Stimulated activated naive B cell treated with anti-CD40 and anti-IgM and Interleukin-4, amounts not matched to agents 10 μg/mL and 1 μg/mL and 100 μg/mL, for 72 hours (primary cell): ENCODE measurements at regions not wholly inside any gene's neighbourhood (a gene's known extent, or its start where the extent isn't known, plus 50 kb on each side); places are given as distances from the start of the nearest gene placed in this dataset.
A peak's percentile ranks its signal among the peaks of the same experiment; 100 is the strongest.

Source experiments
- ATAC-seq, 2 donors: fragments of 150-1000 bp; cut with Tn5 transposase; replicated peaks; 2 replicates each; pipeline ENCODE4 v1.10.0; 2021; ENCODE audit warnings: moderate library complexity in 1 of 2
- DNase-seq: peaks from one replicate; pipeline ENCODE4 v3.0.0; 2021
- H3K27ac Mint-ChIP-seq: one replicate; pipeline ENCODE4 v1.8.0; 2022; ENCODE audit warnings: mild to moderate bottlenecking, mixed read lengths
- H3K27me3 Mint-ChIP-seq, 2 donors: one replicate each; pipeline ENCODE4 v1.8.0; 2022; ENCODE audit warnings: mixed read lengths in 2 of 2
- H3K36me3 Mint-ChIP-seq, 2 donors: one replicate each; pipeline ENCODE4 v1.8.0; 2022; ENCODE audit warnings: mixed read lengths in 2 of 2, mild to moderate bottlenecking in 1 of 2
- H3K4me1 Mint-ChIP-seq, 2 donors: one replicate each; pipeline ENCODE4 v1.8.0; 2022; ENCODE audit warnings: mixed read lengths in 2 of 2, mild to moderate bottlenecking in 1 of 2
- H3K4me3 Mint-ChIP-seq, 2 donors: one replicate each; pipeline ENCODE4 v1.8.0; 2022; ENCODE audit warnings: mild to moderate bottlenecking in 2 of 2, mixed read lengths in 2 of 2, moderate library complexity in 1 of 2
- H3K9me3 Mint-ChIP-seq, 2 donors: one replicate each; pipeline ENCODE4 v1.8.0; 2022; ENCODE audit warnings: mixed read lengths in 2 of 2, mild to moderate bottlenecking in 1 of 2

DNA sequence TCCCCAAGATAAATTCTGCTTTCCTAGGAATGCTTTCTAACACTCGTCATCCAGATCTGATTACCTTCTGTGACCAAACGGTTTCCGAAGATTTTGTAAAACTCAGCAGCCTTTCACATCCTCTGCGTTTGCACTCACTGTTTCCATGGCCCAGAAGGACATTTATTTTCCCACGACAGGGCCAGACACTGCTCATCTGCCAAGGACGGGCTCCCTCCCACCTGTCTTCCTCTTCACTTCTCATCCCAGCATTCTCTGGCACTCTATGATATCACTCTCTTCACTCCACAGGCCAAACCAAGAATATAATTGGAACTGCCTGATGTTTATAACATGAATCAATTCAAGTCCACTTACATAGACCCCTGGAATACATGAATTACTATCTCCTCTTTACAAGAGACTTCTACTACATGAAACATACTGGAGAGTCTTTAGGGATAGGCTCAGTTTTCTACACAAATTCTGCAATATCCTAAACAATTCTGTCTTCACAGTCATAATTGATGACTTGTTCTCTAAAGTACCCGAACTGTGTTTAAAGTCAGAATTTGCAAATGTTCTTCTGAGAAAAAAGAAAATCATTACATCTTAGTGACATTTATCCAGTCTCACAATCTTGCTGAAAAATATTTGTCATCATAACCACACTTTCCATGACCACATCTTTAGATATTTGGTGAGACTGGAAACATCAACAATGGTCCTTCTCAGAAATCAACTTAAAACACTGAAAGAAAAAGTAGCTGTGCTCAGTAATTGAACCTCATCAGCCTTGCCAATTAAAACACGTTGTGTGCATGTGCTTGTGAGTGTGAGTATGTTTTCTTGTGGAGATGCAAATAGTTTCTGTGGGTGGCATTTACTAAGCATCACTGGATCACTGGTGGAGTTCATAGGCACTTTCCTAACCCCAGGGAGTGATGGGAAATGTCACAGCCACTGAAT lies 79.5 kb upstream of the PRSS58 start:
- DNase-seq (no peak), ATAC-seq (no peak)
- Mint-ChIP-seq H3K36me3 (no peaks in the 10 kb centered on the region), H3K9me3 (no peaks in the 10 kb centered on the region), H3K4me3 (no peak overlapping the region), H3K27me3 (peaks cover 0 to 4% of the 10 kb centered on the region in 2 donors), H3K4me1 (no peaks in the 10 kb centered on the region), H3K27ac (no peak overlapping the region)

DNA sequence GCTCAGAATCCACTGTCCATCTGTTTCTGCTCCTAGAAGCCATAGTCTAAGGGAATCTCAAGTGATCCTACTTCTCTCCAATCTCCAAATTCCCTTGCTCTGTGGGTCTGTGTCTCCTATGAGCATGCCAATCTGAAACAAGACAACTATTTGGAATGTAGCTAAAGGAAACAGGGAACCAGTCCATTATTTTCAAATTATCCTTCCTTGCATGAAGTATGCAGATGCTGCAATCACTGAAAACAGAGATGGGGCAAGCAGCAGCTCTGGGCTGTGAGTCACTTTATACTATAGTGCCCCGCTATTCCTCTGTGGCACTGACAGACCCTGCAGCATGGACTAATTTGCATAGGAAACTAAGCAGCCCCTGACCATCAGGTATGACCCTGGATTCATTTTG lies 76.9 kb upstream of the PRSS58 start:
- no peak overlapping the region for H3K4me3 Mint-ChIP-seq
- no peaks in the 10 kb centered on the region for H3K36me3 Mint-ChIP-seq
- peaks cover 0 to 8% of the 10 kb centered on the region in 2 donors for H3K27me3 Mint-ChIP-seq
- no peak for ATAC-seq
- DNase-seq, result no peak
- no peak overlapping the region for H3K27ac Mint-ChIP-seq
- no peaks in the 10 kb centered on the region for H3K4me1 Mint-ChIP-seq
- no peaks in the 10 kb centered on the region for H3K9me3 Mint-ChIP-seq

DNA sequence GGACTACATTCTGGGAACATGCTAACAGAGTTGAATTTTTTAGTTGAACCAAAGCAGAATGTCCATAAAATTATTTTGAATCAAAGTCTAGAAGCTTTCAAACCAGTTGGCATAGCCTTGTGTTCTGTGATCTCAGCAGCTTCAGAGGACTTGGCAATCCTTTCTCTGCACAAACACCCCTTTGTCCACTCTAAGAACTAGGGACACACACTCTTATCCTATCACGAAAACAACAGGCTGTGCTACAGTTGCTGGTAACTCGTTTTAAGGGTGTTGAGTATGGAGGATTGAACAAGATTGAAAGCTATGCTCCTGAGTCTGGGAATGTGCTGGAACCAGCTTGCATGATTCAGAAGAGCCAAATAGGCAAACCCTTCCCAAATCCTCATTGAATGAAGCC lies 76.4 kb upstream of the PRSS58 start:
- Mint-ChIP-seq H3K4me1 (peaks cover under 1 to 1% of the 10 kb centered on the region in 2 donors), H3K4me3 (no peak overlapping the region), H3K9me3 (no peaks in the 10 kb centered on the region), H3K36me3 (no peaks in the 10 kb centered on the region), H3K27ac (no peak overlapping the region), H3K27me3 (peaks cover 2 to 10% of the 10 kb centered on the region in 2 donors)
- ATAC-seq, result no peak
- DNase-seq, result no peak

DNA sequence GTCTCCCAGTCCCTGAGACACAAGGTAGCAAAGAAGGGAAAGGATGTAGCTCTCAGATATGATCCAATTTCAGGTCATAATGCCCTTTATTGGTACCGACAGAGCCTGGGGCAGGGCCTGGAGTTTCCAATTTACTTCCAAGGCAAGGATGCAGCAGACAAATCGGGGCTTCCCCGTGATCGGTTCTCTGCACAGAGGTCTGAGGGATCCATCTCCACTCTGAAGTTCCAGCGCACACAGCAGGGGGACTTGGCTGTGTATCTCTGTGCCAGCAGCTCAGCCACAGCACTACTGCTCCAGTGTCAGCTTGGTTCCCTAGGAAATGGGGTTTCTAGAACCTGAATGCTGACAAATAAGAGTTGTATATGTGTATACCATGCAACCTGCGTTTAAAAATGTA lies 74.6 kb upstream of the PRSS58 start:
- Mint-ChIP-seq H3K36me3 (no peaks in the 10 kb centered on the region), H3K27me3 (peaks cover 14 to 20% of the 10 kb centered on the region in 2 donors), H3K4me1 (peaks cover 8 to 14% of the 10 kb centered on the region in 2 donors), H3K4me3 (no peak overlapping the region), H3K27ac (no peak overlapping the region), H3K9me3 (no peaks in the 10 kb centered on the region)
- no peak for DNase-seq
- no peak for ATAC-seq

DNA sequence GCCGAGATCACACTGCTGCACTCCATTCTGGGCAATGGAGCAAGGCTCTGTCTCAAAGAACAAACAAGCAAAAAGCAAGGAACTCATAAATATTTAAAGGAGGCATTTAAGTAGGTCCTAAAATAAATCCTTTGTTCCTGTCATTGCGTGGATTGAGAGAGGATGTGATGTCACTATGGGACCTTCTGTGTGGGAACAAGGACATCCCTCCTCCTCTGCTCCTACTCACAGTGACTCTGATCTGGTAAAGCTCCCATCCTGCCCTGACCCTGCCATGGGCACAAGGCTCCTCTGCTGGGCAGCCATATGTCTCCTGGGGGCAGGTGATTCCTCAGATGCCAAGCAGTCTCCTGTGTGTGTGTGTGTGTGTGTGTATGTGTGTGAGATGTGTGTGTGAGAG lies 74.1 kb upstream of the PRSS58 start:
- DNase-seq (no peak), ATAC-seq (no peak)
- H3K9me3 Mint-ChIP-seq, result no peaks in the 10 kb centered on the region
- no peak overlapping the region for H3K27ac Mint-ChIP-seq
- H3K4me3 Mint-ChIP-seq, result no peak overlapping the region
- H3K4me1 Mint-ChIP-seq, result peaks cover 8 to 14% of the 10 kb centered on the region in 2 donors
- H3K27me3 Mint-ChIP-seq, result peaks cover 16% of the 10 kb centered on the region in 2 donors
- no peaks in the 10 kb centered on the region for H3K36me3 Mint-ChIP-seq

DNA sequence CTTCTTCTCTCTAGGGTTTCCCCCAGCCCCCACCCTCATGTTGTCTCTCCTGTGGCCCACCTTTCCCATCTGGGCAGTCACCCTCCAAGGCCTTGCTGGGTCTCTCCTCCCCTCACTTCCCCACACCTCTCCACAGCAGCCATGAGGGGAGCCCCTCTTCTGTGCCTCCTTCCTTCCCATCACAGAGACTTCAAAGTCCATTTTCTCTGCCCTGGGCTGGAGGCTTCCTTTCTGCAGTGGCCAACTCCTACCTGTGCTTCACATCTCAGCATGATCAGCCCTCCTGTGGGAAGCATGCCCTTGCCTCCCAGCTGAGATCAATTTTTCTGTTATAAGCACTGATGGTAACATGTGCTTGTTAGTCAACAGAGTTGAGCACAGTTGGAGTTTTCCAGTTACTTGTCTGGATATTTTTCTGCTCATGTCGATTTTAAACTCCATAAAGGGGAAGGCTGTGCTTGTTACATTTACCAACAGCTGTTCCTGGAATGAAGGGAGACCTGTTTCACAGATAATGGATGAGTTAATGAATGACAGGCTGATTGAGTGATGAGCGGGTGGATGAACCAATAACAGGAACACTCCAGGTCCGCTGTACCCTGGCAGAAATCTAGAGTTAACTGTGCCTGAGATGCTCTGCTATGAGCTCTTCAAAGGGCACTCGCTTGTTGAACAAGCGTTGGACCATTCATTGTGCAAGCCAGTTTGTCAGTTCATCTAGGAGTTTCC lies 71.4 kb upstream of the PRSS58 start:
- H3K27ac Mint-ChIP-seq, result no peak overlapping the region
- H3K36me3 Mint-ChIP-seq, result no peaks in the 10 kb centered on the region
- DNase-seq, result no peak
- no peaks in the 10 kb centered on the region for H3K9me3 Mint-ChIP-seq
- ATAC-seq, result no peak
- no peak overlapping the region for H3K4me3 Mint-ChIP-seq
- peaks cover 8 to 14% of the 10 kb centered on the region in 2 donors for H3K4me1 Mint-ChIP-seq
- peaks cover 16 to 20% of the 10 kb centered on the region in 2 donors for H3K27me3 Mint-ChIP-seq

DNA sequence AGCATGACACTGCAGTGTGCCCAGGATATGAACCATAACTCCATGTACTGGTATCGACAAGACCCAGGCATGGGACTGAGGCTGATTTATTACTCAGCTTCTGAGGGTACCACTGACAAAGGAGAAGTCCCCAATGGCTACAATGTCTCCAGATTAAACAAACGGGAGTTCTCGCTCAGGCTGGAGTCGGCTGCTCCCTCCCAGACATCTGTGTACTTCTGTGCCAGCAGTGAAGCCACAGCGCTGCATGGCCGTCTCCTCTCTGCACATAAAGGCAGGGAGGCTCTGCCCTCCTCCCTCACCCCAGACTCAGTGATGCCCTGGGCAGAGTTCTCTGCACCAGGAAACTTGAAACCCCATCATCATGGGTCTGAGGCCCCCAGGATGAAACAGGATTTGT lies 70.7 kb upstream of the PRSS58 start:
- no peak for ATAC-seq
- no peak overlapping the region for H3K27ac Mint-ChIP-seq
- no peaks in the 10 kb centered on the region for H3K36me3 Mint-ChIP-seq
- no peaks in the 10 kb centered on the region for H3K9me3 Mint-ChIP-seq
- no peak for DNase-seq
- H3K4me3 Mint-ChIP-seq, result no peak overlapping the region
- peaks cover 13 to 14% of the 10 kb centered on the region in 2 donors for H3K4me1 Mint-ChIP-seq
- peaks cover 20% of the 10 kb centered on the region in 2 donors for H3K27me3 Mint-ChIP-seq

DNA sequence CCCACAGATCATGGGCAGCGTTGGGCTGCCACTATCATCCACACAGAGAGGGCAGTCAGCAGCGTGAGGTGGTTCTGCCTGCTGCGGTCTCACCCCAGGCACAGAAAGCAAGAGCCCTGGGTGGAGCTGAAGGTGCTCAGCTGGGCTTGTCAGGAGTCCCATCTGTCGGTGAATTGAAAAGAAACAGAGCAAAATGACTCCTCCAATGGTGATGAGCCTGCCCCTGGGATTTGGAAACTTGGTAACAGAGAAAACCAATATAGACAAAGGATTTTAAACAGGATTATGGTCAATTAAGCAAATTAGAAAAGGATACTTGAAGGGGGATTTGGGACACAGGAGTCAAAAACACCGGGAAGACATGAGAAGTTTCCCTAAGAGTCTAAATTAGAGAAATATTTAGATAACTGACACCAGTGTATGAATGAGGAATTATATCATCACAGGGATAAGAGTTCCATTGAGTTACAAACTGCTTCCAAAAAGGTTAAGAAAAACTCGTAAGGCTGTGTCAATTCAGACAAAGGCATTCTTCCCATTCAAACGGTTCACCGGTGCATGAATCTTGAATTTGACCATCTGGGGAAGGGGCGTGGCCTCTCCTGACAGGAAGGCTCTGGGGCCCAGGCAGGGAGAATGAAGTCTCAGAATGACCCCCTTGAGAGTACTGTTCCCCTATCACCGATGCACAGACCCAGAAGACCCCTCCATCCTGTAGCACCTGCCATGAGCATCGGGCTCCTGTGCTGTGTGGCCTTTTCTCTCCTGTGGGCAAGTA lies 70.0 kb upstream of the PRSS58 start:
- Mint-ChIP-seq H3K4me3 (no peak overlapping the region), H3K4me1 (peaks cover 14% of the 10 kb centered on the region in 2 donors), H3K36me3 (no peaks in the 10 kb centered on the region), H3K27ac (no peak overlapping the region), H3K27me3 (peaks cover 20 to 22% of the 10 kb centered on the region in 2 donors), H3K9me3 (no peaks in the 10 kb centered on the region)
- ATAC-seq (no peak), DNase-seq (no peak)

DNA sequence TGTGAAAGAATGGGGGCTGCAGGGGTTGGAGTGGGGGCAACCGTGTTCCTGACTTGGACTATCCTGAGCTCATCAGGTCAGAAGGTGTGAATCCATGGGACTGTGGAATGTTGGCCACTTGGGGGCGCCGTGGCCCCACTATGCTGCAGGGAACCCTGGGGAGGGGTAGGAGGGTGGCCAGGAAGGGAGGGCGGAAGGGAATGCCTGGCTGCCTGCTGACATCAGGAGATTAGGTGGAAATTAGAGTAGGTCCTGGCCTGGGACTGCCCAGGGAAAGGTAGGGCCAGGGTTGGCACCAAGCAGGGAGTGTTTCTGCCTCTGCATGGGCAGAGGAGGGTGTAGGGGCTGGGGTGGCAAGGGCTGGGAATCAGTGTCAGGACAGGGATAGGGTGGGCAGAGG lies 65.8 kb upstream of the PRSS58 start:
- Mint-ChIP-seq H3K9me3 (no peaks in the 10 kb centered on the region), H3K4me3 (no peak overlapping the region), H3K27me3 (peaks cover 17 to 20% of the 10 kb centered on the region in 2 donors), H3K36me3 (no peaks in the 10 kb centered on the region), H3K4me1 (peaks cover 8% of the 10 kb centered on the region in 2 donors), H3K27ac (no peak overlapping the region)
- ATAC-seq (peak; percentile 44 to 52), DNase-seq (no peak)

DNA sequence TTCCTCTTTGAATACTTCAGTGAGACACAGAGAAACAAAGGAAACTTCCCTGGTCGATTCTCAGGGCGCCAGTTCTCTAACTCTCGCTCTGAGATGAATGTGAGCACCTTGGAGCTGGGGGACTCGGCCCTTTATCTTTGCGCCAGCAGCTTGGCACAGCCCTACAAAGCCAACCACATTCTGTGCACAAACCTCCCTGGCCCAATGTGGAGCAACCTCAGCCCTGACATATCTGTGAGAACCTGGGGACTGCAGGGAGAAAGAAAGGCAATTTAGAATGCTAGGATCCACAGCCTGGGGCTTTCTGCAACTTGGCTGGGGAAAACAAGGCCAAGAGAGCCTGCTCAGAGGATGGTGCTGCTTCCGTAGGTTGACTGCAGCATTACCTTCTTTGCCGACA lies 63.5 kb upstream of the PRSS58 start:
- Mint-ChIP-seq H3K27me3 (peaks cover 12 to 13% of the 10 kb centered on the region in 2 donors), H3K36me3 (no peaks in the 10 kb centered on the region), H3K27ac (no peak overlapping the region), H3K4me3 (no peak overlapping the region), H3K4me1 (peaks cover 0 to 6% of the 10 kb centered on the region in 2 donors), H3K9me3 (no peaks in the 10 kb centered on the region)
- ATAC-seq (no peak), DNase-seq (no peak)

DNA sequence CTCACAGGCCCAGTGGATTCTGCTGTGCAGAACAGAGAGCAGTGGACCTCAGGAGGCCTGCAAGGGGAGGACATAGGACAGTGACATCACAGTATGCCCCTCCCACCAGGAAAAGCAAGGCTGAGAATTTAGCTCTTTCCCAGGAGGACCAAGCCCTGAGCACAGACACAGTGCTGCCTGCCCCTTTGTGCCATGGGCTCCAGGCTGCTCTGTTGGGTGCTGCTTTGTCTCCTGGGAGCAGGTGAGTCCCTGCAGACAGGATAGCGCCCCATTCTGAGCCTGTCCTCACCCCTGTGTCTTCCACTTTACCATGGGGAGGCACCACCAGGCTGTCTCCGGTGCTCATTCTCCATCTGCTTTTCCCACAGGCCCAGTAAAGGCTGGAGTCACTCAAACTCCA lies 63.0 kb upstream of the PRSS58 start:
- Mint-ChIP-seq H3K36me3 (no peaks in the 10 kb centered on the region), H3K9me3 (no peaks in the 10 kb centered on the region), H3K27me3 (peaks cover 12 to 13% of the 10 kb centered on the region in 2 donors), H3K4me1 (peaks cover 0 to 6% of the 10 kb centered on the region in 2 donors), H3K4me3 (no peak overlapping the region), H3K27ac (no peak overlapping the region)
- no peak for ATAC-seq
- no peak for DNase-seq

DNA sequence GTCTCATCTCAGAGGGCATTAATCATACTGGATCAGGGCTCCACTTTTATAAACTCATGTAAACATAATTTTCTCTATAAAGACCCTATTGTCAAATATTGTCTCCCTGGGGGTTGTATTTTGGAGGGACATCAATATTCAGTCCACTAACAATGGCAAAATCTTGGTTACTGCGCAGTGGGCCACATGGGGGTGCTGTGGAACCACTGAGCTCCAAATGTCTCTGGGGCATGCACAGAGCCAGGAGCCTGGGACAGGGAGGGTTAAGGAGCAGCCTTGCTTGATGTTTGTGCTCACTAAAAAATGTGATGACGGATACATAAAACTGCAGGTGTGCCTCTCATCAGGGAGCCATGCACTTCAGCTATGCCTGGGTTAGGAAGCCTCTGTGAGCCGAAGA lies 62.1 kb upstream of the PRSS58 start:
- H3K27ac Mint-ChIP-seq, result no peak overlapping the region
- no peaks in the 10 kb centered on the region for H3K36me3 Mint-ChIP-seq
- H3K9me3 Mint-ChIP-seq, result no peaks in the 10 kb centered on the region
- ATAC-seq (peak in 1 of 2 donors; percentile 39), DNase-seq (no peak)
- peaks cover 0 to 6% of the 10 kb centered on the region in 2 donors for H3K4me1 Mint-ChIP-seq
- peaks cover 13 to 14% of the 10 kb centered on the region in 2 donors for H3K27me3 Mint-ChIP-seq
- H3K4me3 Mint-ChIP-seq, result no peak overlapping the region

DNA sequence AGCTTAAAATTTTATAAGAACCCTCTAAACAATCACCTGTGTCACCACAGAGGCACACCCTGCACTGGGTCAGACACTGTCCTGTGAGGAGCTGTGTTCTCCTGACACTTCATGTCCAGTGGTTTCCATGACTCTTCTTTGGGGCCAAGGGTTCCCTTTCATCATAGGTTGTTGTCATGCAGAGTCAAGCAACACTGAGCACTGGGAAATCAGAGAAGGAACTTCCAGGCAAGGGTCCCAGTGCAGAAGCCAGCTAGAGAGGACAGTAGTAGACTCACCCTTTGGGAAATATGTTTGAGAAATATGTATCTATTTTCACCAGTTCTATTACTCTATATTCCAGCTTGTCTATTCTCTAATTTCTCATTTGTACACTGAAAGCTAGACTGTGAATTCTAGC lies 56.4 kb upstream of the PRSS58 start:
- DNase-seq, result no peak
- Mint-ChIP-seq H3K36me3 (no peaks in the 10 kb centered on the region), H3K4me3 (no peak overlapping the region), H3K27ac (no peak overlapping the region), H3K4me1 (peaks cover 5 to 6% of the 10 kb centered on the region in 2 donors), H3K27me3 (peaks cover 20 to 26% of the 10 kb centered on the region in 2 donors), H3K9me3 (no peaks in the 10 kb centered on the region)
- no peak for ATAC-seq

DNA sequence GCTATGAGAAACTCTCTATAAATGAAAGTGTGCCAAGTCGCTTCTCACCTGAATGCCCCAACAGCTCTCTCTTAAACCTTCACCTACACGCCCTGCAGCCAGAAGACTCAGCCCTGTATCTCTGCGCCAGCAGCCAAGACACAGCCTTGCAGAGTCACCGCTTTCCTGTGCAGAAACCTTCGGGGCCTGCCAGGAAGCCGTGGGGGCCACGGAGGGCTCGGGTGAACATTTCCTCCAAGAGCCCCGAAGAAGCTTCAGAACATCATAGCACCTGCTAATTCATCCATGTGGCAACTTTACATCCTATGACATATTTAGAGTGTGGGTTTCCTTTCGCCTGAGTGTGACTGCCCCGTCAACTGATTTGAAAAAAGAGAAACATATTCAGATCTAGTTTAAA lies 55.7 kb upstream of the PRSS58 start:
- peak overlapping the region; percentile 51 to 68 for H3K4me3 Mint-ChIP-seq

More for the DNA sequence above, 55.7 kb upstream of the PRSS58 start:
- Mint-ChIP-seq H3K36me3 (no peaks in the 10 kb centered on the region), H3K4me1 (peaks cover 5 to 6% of the 10 kb centered on the region in 2 donors), H3K9me3 (no peaks in the 10 kb centered on the region), H3K27me3 (peaks cover 20 to 26% of the 10 kb centered on the region in 2 donors), H3K27ac (no peak overlapping the region)
- ATAC-seq (peak; percentile 34 to 43), DNase-seq (no peak)
